NCI-H748 (cell line): ENCODE measurements at regions not wholly inside any gene's neighbourhood (a gene's known extent, or its start where the extent isn't known, plus 50 kb on each side); places are given as distances from the start of the nearest gene placed in this dataset.
"Not testable (repeated sequence)": the region's sequence is repeated elsewhere in the genome, so short reads cannot be mapped to it uniquely, and the experiment has no call there.

Experiments used
- DNase-seq: peaks from one replicate; lab custom pipeline; 2025; ENCODE audit not compliant: unreplicated experiment; lab: John Stamatoyannopoulos, UW

- DNase-seq, result no peak
These were observed 609.0 kb upstream of the CNTN5 start for GRCh38 chr11:98411777-98412176.

- no peak for DNase-seq
These were observed 603.4 kb upstream of the CNTN5 start for GRCh38 chr11:98417256-98417755.

- no peak for DNase-seq
These were observed 596.8 kb upstream of the CNTN5 start for GRCh38 chr11:98423933-98424332.

GRCh38 chr11:98424773-98425172 is 596.0 kb upstream of the CNTN5 start:
- DNase-seq, result not testable (repeated sequence)

- DNase-seq, result no peak
These were observed 589.0 kb upstream of the CNTN5 start for GRCh38 chr11:98431463-98432359.

- no peak for DNase-seq
These were observed 586.5 kb upstream of the CNTN5 start for GRCh38 chr11:98434296-98434695.

GRCh38 chr11:98453378-98453777 is 567.4 kb upstream of the CNTN5 start:
- no peak for DNase-seq

GRCh38 chr11:98455500-98456307 is 565.0 kb upstream of the CNTN5 start:
- DNase-seq, result peak; percentile 16

GRCh38 chr11:98456308-98456680 is 564.5 kb upstream of the CNTN5 start:
- no peak for DNase-seq

GRCh38 chr11:98495016-98495415 is 525.7 kb upstream of the CNTN5 start:
- no peak for DNase-seq

GRCh38 chr11:98495601-98496000 is 525.1 kb upstream of the CNTN5 start:
- no peak for DNase-seq

- DNase-seq, result no peak
These were observed 513.5 kb upstream of the CNTN5 start for GRCh38 chr11:98507208-98507607.

- DNase-seq, result no peak
These were observed 507.8 kb upstream of the CNTN5 start for GRCh38 chr11:98512938-98513337.

GRCh38 chr11:98531576-98531975 is 489.2 kb upstream of the CNTN5 start:
- DNase-seq, result no peak

- no peak for DNase-seq
These were observed 484.7 kb upstream of the CNTN5 start for GRCh38 chr11:98536023-98536422.

- not testable (repeated sequence) for DNase-seq
These were observed 482.4 kb upstream of the CNTN5 start for GRCh38 chr11:98538358-98538757.

GRCh38 chr11:98545544-98546175 is 475.1 kb upstream of the CNTN5 start:
- no peak for DNase-seq

GRCh38 chr11:98549571-98549970 is 471.2 kb upstream of the CNTN5 start:
- DNase-seq, result no peak

- DNase-seq, result no peak
These were observed 460.8 kb upstream of the CNTN5 start for GRCh38 chr11:98559961-98560360.

GRCh38 chr11:98561252-98561651 is 459.5 kb upstream of the CNTN5 start:
- DNase-seq, result peak; percentile 71

- no peak for DNase-seq
These were observed 458.8 kb upstream of the CNTN5 start for GRCh38 chr11:98561877-98562395.
